ENCODE measurements at regions not wholly inside any gene's neighbourhood (a gene's known extent, or its start where the extent isn't known, plus 50 kb on each side); places are given as distances from the start of the nearest gene placed in this dataset.

DNA sequence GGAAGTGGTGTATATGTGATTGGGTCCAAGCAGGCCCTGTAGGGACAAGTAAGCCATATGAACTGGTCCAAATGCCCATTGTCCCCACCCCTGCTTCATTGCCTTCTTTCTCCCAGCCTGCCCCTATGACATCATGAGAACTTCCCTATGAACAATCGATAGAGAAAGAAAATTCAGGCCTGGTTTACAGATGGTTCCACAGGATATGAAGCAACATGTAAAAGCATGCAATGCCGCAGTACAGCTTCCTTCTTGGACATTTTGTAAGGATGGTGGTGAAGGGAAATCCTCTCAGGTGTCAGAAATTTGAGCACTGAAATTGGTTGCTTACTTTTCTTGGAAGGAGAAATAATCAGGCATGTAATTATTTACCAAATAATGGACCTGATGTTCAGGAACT, 581.7 kb downstream of the MRPL39 start:
- Histone ChIP-seq H3K4me1 (ENCODE audit: control insufficient read depth, insufficient read depth, low read length) (no peaks in the 10 kb centered on the region), H3K9me3 (ENCODE audit: control insufficient read depth, insufficient read depth, low read depth, low read length) (no peaks in the 10 kb centered on the region), H3K4me3 (ENCODE audit: low read depth, low read length) (no peak overlapping the region), H3K27ac (ENCODE audit: extremely low read depth, low read depth, low read length) (no peak overlapping the region), H3K36me3 (ENCODE audit: control insufficient read depth in 2 of 2, insufficient read depth in 1 of 2, low read length in 2 of 2) (no peaks in the 10 kb centered on the region)
- ChIA-PET POLR2A (no interaction called here), CTCF (no interaction called here)
- TF ChIP-seq, protein P1, sequence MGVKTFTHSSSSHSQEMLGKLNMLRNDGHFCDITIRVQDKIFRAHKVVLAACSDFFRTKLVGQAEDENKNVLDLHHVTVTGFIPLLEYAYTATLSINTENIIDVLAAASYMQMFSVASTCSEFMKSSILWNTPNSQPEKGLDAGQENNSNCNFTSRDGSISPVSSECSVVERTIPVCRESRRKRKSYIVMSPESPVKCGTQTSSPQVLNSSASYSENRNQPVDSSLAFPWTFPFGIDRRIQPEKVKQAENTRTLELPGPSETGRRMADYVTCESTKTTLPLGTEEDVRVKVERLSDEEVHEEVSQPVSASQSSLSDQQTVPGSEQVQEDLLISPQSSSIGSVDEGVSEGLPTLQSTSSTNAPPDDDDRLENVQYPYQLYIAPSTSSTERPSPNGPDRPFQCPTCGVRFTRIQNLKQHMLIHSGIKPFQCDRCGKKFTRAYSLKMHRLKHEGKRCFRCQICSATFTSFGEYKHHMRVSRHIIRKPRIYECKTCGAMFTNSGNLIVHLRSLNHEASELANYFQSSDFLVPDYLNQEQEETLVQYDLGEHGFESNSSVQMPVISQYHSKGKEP (tag by site-specific recombination; IDR thresholded peaks at IDR 0.05), result no peak
- TF ChIP-seq GLIS2 (tag by site-specific recombination; IDR thresholded peaks at IDR 0.05) (no peak), ZNF76 (tag by site-specific recombination; IDR thresholded peaks at IDR 0.05; ENCODE audit: borderline replicate concordance, low read depth) (no peak), ZNF132 (tag by site-specific recombination; IDR thresholded peaks at IDR 0.05; ENCODE audit: borderline replicate concordance) (no peak), MZF1 (tag by site-specific recombination; IDR thresholded peaks at IDR 0.05; ENCODE audit: borderline replicate concordance) (no peak), ZNF404 (tag by site-specific recombination; IDR thresholded peaks at IDR 0.05) (no peak), ZNF701 (tag by site-specific recombination; IDR thresholded peaks at IDR 0.05) (no peak), ZNF621 (tag by site-specific recombination; IDR thresholded peaks at IDR 0.05) (no peak), ZNF558 (tag by site-specific recombination; IDR thresholded peaks at IDR 0.05) (no peak), SP7 (tag by site-specific recombination; IDR thresholded peaks at IDR 0.05) (no peak)
- TF ChIP-seq, protein P2, sequence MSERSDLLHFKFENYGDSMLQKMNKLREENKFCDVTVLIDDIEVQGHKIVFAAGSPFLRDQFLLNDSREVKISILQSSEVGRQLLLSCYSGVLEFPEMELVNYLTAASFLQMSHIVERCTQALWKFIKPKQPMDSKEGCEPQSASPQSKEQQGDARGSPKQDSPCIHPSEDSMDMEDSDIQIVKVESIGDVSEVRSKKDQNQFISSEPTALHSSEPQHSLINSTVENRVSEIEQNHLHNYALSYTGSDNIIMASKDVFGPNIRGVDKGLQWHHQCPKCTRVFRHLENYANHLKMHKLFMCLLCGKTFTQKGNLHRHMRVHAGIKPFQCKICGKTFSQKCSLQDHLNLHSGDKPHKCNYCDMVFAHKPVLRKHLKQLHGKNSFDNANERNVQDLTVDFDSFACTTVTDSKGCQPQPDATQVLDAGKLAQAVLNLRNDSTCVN (tag by site-specific recombination; optimal IDR thresholded peaks at IDR 0.05), result no peak
- TF ChIP-seq, protein P3, sequence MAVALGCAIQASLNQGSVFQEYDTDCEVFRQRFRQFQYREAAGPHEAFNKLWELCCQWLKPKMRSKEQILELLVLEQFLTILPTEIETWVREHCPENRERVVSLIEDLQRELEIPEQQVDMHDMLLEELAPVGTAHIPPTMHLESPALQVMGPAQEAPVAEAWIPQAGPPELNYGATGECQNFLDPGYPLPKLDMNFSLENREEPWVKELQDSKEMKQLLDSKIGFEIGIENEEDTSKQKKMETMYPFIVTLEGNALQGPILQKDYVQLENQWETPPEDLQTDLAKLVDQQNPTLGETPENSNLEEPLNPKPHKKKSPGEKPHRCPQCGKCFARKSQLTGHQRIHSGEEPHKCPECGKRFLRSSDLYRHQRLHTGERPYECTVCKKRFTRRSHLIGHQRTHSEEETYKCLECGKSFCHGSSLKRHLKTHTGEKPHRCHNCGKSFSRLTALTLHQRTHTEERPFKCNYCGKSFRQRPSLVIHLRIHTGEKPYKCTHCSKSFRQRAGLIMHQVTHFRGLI (tag by site-specific recombination; IDR thresholded peaks at IDR 0.05), result no peak

DNA sequence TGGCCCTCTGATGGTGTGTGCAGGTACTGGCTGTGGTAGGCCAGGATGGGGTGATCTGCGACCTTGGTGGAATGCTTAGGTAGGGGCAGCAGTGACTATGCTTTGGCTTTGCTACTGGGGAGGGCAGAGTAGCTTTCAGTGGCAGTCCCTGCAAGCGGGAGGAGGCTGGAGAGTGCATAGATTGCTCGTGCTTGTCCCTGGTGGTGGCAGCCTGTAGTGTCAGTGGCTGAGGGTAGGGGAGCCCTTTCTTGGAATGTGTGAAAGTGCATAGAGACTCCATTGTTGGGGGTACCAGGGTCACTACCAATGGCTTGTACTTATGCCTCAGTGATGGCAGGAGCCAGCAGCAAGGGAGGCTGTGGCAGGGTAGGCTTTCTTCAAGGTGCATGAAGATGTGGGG, 582.6 kb downstream of the MRPL39 start:
- POLR2A ChIA-PET, result no interaction called here
- Histone ChIP-seq H3K4me3 (ENCODE audit: low read depth, low read length) (no peak overlapping the region), H3K9me3 (ENCODE audit: control insufficient read depth, insufficient read depth, low read depth, low read length) (no peaks in the 10 kb centered on the region), H3K4me1 (ENCODE audit: control insufficient read depth, insufficient read depth, low read length) (no peaks in the 10 kb centered on the region), H3K27ac (ENCODE audit: extremely low read depth, low read depth, low read length) (no peak overlapping the region), H3K36me3 (ENCODE audit: control insufficient read depth in 2 of 2, insufficient read depth in 1 of 2, low read length in 2 of 2) (no peaks in the 10 kb centered on the region)
- CTCF ChIA-PET, result no interaction called here
- TF ChIP-seq ZNF433 (tag by site-specific recombination; IDR thresholded peaks at IDR 0.05; ENCODE audit: low read depth) (no peak), ZNF391 (tag by site-specific recombination; IDR thresholded peaks at IDR 0.05; ENCODE audit: borderline replicate concordance, low read depth) (no peak), ZNF16 (tag by site-specific recombination; IDR thresholded peaks at IDR 0.05; ENCODE audit: low read depth) (no peak), ZNF140 (tag by site-specific recombination; IDR thresholded peaks at IDR 0.05) (no peak)
- TF ChIP-seq, protein P4, sequence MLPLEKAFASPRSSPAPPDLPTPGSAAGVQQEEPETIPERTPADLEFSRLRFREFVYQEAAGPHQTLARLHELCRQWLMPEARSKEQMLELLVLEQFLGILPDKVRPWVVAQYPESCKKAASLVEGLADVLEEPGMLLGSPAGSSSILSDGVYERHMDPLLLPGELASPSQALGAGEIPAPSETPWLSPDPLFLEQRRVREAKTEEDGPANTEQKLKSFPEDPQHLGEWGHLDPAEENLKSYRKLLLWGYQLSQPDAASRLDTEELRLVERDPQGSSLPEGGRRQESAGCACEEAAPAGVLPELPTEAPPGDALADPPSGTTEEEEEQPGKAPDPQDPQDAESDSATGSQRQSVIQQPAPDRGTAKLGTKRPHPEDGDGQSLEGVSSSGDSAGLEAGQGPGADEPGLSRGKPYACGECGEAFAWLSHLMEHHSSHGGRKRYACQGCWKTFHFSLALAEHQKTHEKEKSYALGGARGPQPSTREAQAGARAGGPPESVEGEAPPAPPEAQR (tag by site-specific recombination; IDR thresholded peaks at IDR 0.05), result no peak
- TF ChIP-seq, protein P2 (tag by site-specific recombination; optimal IDR thresholded peaks at IDR 0.05), result no peak
- TF ChIP-seq, protein P5, sequence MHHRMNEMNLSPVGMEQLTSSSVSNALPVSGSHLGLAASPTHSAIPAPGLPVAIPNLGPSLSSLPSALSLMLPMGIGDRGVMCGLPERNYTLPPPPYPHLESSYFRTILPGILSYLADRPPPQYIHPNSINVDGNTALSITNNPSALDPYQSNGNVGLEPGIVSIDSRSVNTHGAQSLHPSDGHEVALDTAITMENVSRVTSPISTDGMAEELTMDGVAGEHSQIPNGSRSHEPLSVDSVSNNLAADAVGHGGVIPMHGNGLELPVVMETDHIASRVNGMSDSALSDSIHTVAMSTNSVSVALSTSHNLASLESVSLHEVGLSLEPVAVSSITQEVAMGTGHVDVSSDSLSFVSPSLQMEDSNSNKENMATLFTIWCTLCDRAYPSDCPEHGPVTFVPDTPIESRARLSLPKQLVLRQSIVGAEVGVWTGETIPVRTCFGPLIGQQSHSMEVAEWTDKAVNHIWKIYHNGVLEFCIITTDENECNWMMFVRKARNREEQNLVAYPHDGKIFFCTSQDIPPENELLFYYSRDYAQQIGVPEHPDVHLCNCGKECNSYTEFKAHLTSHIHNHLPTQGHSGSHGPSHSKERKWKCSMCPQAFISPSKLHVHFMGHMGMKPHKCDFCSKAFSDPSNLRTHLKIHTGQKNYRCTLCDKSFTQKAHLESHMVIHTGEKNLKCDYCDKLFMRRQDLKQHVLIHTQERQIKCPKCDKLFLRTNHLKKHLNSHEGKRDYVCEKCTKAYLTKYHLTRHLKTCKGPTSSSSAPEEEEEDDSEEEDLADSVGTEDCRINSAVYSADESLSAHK (tag by site-specific recombination; IDR thresholded peaks at IDR 0.05), result no peak
- TF ChIP-seq, protein P6, sequence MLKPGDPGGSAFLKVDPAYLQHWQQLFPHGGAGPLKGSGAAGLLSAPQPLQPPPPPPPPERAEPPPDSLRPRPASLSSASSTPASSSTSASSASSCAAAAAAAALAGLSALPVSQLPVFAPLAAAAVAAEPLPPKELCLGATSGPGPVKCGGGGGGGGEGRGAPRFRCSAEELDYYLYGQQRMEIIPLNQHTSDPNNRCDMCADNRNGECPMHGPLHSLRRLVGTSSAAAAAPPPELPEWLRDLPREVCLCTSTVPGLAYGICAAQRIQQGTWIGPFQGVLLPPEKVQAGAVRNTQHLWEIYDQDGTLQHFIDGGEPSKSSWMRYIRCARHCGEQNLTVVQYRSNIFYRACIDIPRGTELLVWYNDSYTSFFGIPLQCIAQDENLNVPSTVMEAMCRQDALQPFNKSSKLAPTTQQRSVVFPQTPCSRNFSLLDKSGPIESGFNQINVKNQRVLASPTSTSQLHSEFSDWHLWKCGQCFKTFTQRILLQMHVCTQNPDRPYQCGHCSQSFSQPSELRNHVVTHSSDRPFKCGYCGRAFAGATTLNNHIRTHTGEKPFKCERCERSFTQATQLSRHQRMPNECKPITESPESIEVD (tag by site-specific recombination; IDR thresholded peaks at IDR 0.05), result no peak
- TF ChIP-seq, protein P7, sequence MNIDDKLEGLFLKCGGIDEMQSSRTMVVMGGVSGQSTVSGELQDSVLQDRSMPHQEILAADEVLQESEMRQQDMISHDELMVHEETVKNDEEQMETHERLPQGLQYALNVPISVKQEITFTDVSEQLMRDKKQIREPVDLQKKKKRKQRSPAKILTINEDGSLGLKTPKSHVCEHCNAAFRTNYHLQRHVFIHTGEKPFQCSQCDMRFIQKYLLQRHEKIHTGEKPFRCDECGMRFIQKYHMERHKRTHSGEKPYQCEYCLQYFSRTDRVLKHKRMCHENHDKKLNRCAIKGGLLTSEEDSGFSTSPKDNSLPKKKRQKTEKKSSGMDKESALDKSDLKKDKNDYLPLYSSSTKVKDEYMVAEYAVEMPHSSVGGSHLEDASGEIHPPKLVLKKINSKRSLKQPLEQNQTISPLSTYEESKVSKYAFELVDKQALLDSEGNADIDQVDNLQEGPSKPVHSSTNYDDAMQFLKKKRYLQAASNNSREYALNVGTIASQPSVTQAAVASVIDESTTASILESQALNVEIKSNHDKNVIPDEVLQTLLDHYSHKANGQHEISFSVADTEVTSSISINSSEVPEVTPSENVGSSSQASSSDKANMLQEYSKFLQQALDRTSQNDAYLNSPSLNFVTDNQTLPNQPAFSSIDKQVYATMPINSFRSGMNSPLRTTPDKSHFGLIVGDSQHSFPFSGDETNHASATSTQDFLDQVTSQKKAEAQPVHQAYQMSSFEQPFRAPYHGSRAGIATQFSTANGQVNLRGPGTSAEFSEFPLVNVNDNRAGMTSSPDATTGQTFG (tag by site-specific recombination; IDR thresholded peaks at IDR 0.05; ENCODE audit: borderline replicate concordance), result no peak

All from HEK293 (cell line).